HCT116 (cell line): ENCODE measurements at regions not wholly inside any gene's neighbourhood (a gene's known extent, or its start where the extent isn't known, plus 50 kb on each side); places are given as distances from the start of the nearest gene placed in this dataset.

Source experiments
- ATAC-seq: fragments of 200-7000 bp; cut with Tn5 transposase; 2 replicates; pipeline ENCODE4 v1.9.1; 2020; ENCODE audit warnings: mild to moderate bottlenecking, moderate library complexity
- BruUV-seq: library from RNA; stranded (reverse); fragments of 400-500 nt; replicated peaks from 2 replicates; lab custom pipeline; 2021; lab: Mats Ljungman, UMichigan
- CTCF ChIA-PET: fragments of 300-600 bp; sonication (Branson Sonifier 250); formaldehyde crosslinking; loops from one replicate; lab custom pipeline; 2021; ENCODE audit warnings: antibody characterized with exemption; lab: Charles Lee
- POLR2A ChIA-PET: fragments of 300-600, 350-600 bp; sonication (Branson Sonifier 250); formaldehyde crosslinking; loops from one replicate; lab custom pipeline; 2021; ENCODE audit warnings: antibody characterized with exemption; lab: Charles Lee
- RAD21 ChIA-PET, 2 experiments: fragments of 300-600 bp; sonication (Branson Sonifier 250); formaldehyde crosslinking; loops; one replicate each; lab custom pipeline; 2023; ENCODE audit warnings: low total read pairs in 2 of 2; ENCODE audit not compliant: uncharacterized antibody in 2 of 2, unreplicated experiment in 2 of 2, low non-redundant PET in 1 of 2; lab: Charles Lee
- DNase-seq: peaks from one replicate; pipeline ENCODE4 v3.0.0-alpha.2; 2010; ENCODE audit warnings: low read depth, low spot score
- H2AFZ ChIP-seq: fragments of 200-600 bp; shearing (Covaris generic), sonication (generic); 2 replicates; pipeline ENCODE4 v1.6.1; 2017; ENCODE audit warnings: low read depth, mixed run types, mixed read lengths, antibody characterized with exemption, low read length; ENCODE audit not compliant: poor library complexity, severe bottlenecking
- H3K27ac ChIP-seq: 2 replicates; pipeline ENCODE4 v1.5.1; 2012; ENCODE audit warnings: low read depth, low read length
- H3K27me3 ChIP-seq: fragments of 200-600 bp; sonication (generic); 2 replicates; pipeline ENCODE4 v1.6.1; 2016; ENCODE audit warnings: mixed run types, low read length, mixed read lengths; ENCODE audit not compliant: insufficient read depth
- H3K36me3 ChIP-seq, 2 experiments: fragments of 200-500 bp in 1 of 2; fragments of 200-600 bp in 1 of 2; sonication (Bioruptor generic) in 1 of 2; sonication (generic) in 1 of 2; 2 replicates each; pipeline versions ENCODE4 v1.5.1 to v1.6.1; 2014 to 2016; ENCODE audit warnings: low read length in 2 of 2, inconsistent platforms in 1 of 2, mixed read lengths in 1 of 2, mixed run types in 1 of 2; ENCODE audit not compliant: insufficient read depth in 2 of 2, control insufficient read depth in 1 of 2
- H3K4me1 ChIP-seq, 2 experiments: fragments of 200-600 bp in 1 of 2; sonication (generic) in 1 of 2; 2 replicates each; pipeline versions ENCODE4 v1.5.1 to v1.6.1; 2012 to 2017; ENCODE audit warnings: low read length in 2 of 2, inconsistent platforms in 1 of 2, mild to moderate bottlenecking in 1 of 2, mixed read lengths in 1 of 2, mixed run types in 1 of 2, moderate library complexity in 1 of 2; ENCODE audit not compliant: insufficient read depth in 2 of 2, control insufficient read depth in 1 of 2
- H3K4me2 ChIP-seq: fragments of 200-600 bp; sonication (generic); 2 replicates; pipeline ENCODE4 v1.6.1; 2017; ENCODE audit warnings: mixed run types, low read length, mixed read lengths
- H3K4me3 ChIP-seq, 2 experiments: fragments of 200-600 bp in 1 of 2; sonication (generic) in 1 of 2; replicated peaks in 1 of 2; 2 replicates each; pipeline ENCODE4 v1.5.1; 2011 to 2016; ENCODE audit warnings: low read length in 2 of 2, control low read depth in 1 of 2, low read depth in 1 of 2, mild to moderate bottlenecking in 1 of 2, mixed read lengths in 1 of 2, mixed run types in 1 of 2
- H3K79me2 ChIP-seq: fragments of 200-600 bp; sonication (generic); 2 replicates; pipeline ENCODE4 v1.6.1; 2017; ENCODE audit warnings: mild to moderate bottlenecking, mixed run types, low read length, moderate library complexity, mixed read lengths; ENCODE audit not compliant: insufficient read depth
- H3K9ac ChIP-seq: fragments of 200-600 bp; sonication (generic); 2 replicates; pipeline ENCODE4 v1.6.1; 2016; ENCODE audit warnings: low read length, mixed read lengths
- H3K9me2 ChIP-seq: fragments of 200-600 bp; sonication (generic), shearing (Covaris generic); 2 replicates; pipeline ENCODE4 v1.6.1; 2017; ENCODE audit warnings: mixed run types, mild to moderate bottlenecking, moderate library complexity; ENCODE audit not compliant: insufficient read depth
- H3K9me3 ChIP-seq, 2 experiments: fragments of 200-500 bp in 1 of 2; fragments of 200-600 bp in 1 of 2; sonication (Bioruptor generic) in 1 of 2; sonication (generic) in 1 of 2; 2 replicates each; pipeline ENCODE4 v1.6.1; 2014 to 2017; ENCODE audit warnings: low read length in 2 of 2, mixed read lengths in 2 of 2, inconsistent platforms in 1 of 2, low read depth in 1 of 2, mild to moderate bottlenecking in 1 of 2, mixed run types in 1 of 2, moderate library complexity in 1 of 2; ENCODE audit not compliant: control insufficient read depth in 1 of 2, insufficient read depth in 1 of 2
- H4K20me1 ChIP-seq: fragments of 200-600 bp; sonication (generic), shearing (Covaris generic); 2 replicates; pipeline ENCODE4 v1.6.1; 2017; ENCODE audit warnings: mixed run types, mild to moderate bottlenecking, moderate library complexity; ENCODE audit not compliant: insufficient read depth
- ATF3 ChIP-seq: IDR thresholded peaks from 2 replicates; pipeline ENCODE4 v1.6.1; 2012
- CBX3 ChIP-seq: IDR thresholded peaks from 2 replicates; pipeline ENCODE4 v1.6.1; 2012; ENCODE audit warnings: low read depth
- CEBPB ChIP-seq: IDR thresholded peaks from 2 replicates; pipeline ENCODE4 v1.6.1; 2012; ENCODE audit warnings: low read depth
- EGR1 ChIP-seq: IDR thresholded peaks from 2 replicates; pipeline ENCODE4 v1.6.1; 2012; ENCODE audit warnings: low read depth
- EZH2 ChIP-seq: fragments of 200-600 bp; sonication (generic); IDR thresholded peaks from 2 replicates; pipeline ENCODE4 v1.6.1; 2017; ENCODE audit warnings: antibody characterized with exemption, mixed run types
- EZH2phosphoT487 ChIP-seq: fragments of 200-600 bp; IDR thresholded peaks from 2 replicates; pipeline ENCODE4 v1.6.1; 2018; ENCODE audit warnings: antibody characterized with exemption, borderline replicate concordance
- JUND ChIP-seq: IDR thresholded peaks from 2 replicates; pipeline ENCODE4 v1.6.1; 2012
- POLR2A ChIP-seq: IDR thresholded peaks from 2 replicates; pipeline ENCODE4 v1.7.0; 2011; ENCODE audit warnings: borderline replicate concordance; ENCODE audit not compliant: insufficient read depth, insufficient read length; ENCODE audit errors: extremely low read depth
- POLR2AphosphoS5 ChIP-seq: IDR thresholded peaks from 2 replicates; pipeline ENCODE4 v1.6.1; 2011; ENCODE audit warnings: mild to moderate bottlenecking, low read depth, low read length, moderate library complexity
- RAD21 ChIP-seq: IDR thresholded peaks from 2 replicates; pipeline ENCODE4 v1.6.1; 2012; ENCODE audit warnings: low read depth, mild to moderate bottlenecking
- REST ChIP-seq: IDR thresholded peaks from 2 replicates; pipeline ENCODE4 v1.6.1; 2012; ENCODE audit warnings: low read depth
- SIN3A ChIP-seq: IDR thresholded peaks from 2 replicates; pipeline ENCODE4 v1.6.1; 2012; ENCODE audit warnings: low read depth
- SP1 ChIP-seq: IDR thresholded peaks from 2 replicates; pipeline ENCODE4 v1.6.1; 2012; ENCODE audit warnings: low read depth
- TCF7L2 ChIP-seq: IDR thresholded peaks from 2 replicates; pipeline ENCODE4 v1.7.0; 2011; ENCODE audit warnings: borderline replicate concordance, inconsistent platforms; ENCODE audit not compliant: insufficient read depth, insufficient read length; ENCODE audit errors: extremely low read depth
- YY1 ChIP-seq: IDR thresholded peaks from 2 replicates; pipeline ENCODE4 v1.6.1; 2011; ENCODE audit warnings: low read length, low read depth, moderate library complexity, mild to moderate bottlenecking; ENCODE audit not compliant: insufficient replicate concordance; ENCODE audit errors: extremely low read depth
- ZFX ChIP-seq: fragments of 450-650 bp; IDR thresholded peaks from 2 replicates; pipeline ENCODE4 v1.6.1; 2017
- ZNF274 ChIP-seq: fragments of 200-500 bp; sonication (Bioruptor generic); IDR thresholded peaks from 2 replicates; pipeline ENCODE4 v1.6.1; 2014; ENCODE audit warnings: mild to moderate bottlenecking, low read depth, low read length, inconsistent platforms
- intact Hi-C: fragments of 100-400 bp; cut with micrococcal nuclease; formaldehyde crosslinking; loops from 2 replicates; pipeline ENCODE4 v1.10.0; 2022

GRCh38 chr10:1852841-1853240 lies 115.5 kb upstream of the ADARB2 start:
- peaks cover 0 to 18% of the 10 kb centered on the region in 2 experiments; a peak in 2 of 4 replicates for H3K9me3 ChIP-seq
- H3K27ac ChIP-seq = no peak overlapping the region
- DNase-seq (no peak), ATAC-seq (no peak)
- H3K4me2 ChIP-seq = no peak overlapping the region
- no peaks in the 10 kb centered on the region for H3K9me2 ChIP-seq
- H4K20me1 ChIP-seq = no peaks in the 10 kb centered on the region
- TF ChIP-seq SIN3A = no peak
- TF ChIP-seq TCF7L2 = no peak
- TF ChIP-seq SP1 = no peak
- no peak for TF ChIP-seq CEBPB
- TF ChIP-seq ZFX = no peak
- no peak for TF ChIP-seq POLR2AphosphoS5
- TF ChIP-seq YY1 = no peak
- TF ChIP-seq EGR1 = no peak
- TF ChIP-seq POLR2A = no peak
- no peak for TF ChIP-seq CBX3
- no peaks in the 10 kb centered on the region for H3K79me2 ChIP-seq
- no peak overlapping the region for H3K4me3 ChIP-seq
- H3K36me3 ChIP-seq = no peaks in the 10 kb centered on the region
- H3K9ac ChIP-seq = no peak overlapping the region
- H2AFZ ChIP-seq = no peak overlapping the region
- BruUV-seq = no TSS peak
- ChIA-PET RAD21 (no interaction called here), POLR2A (no interaction called here), CTCF (no interaction called here)
- intact Hi-C loops = no loop called here
- no peaks in the 10 kb centered on the region for H3K4me1 ChIP-seq
- H3K27me3 ChIP-seq = no peaks in the 10 kb centered on the region

- Histone ChIP-seq H3K4me2 (no peak overlapping the region), H3K9ac (no peak overlapping the region), H3K4me3 (no peak overlapping the region), H2AFZ (no peak overlapping the region), H3K36me3 (no peaks in the 10 kb centered on the region), H3K9me2 (no peaks in the 10 kb centered on the region), H3K9me3 (peaks cover 0 to 21% of the 10 kb centered on the region in 2 experiments; a peak in 2 of 4 replicates), H3K27ac (no peak overlapping the region), H3K79me2 (no peaks in the 10 kb centered on the region), H3K27me3 (no peaks in the 10 kb centered on the region), H4K20me1 (no peaks in the 10 kb centered on the region), H3K4me1 (no peaks in the 10 kb centered on the region)
- ChIA-PET RAD21 (no interaction called here), POLR2A (no interaction called here), CTCF (no interaction called here)
- BruUV-seq = no TSS peak
- ATAC-seq (no peak), DNase-seq (no peak)
- intact Hi-C loops = no loop called here
- TF ChIP-seq RAD21 (no peak), JUND (no peak), ATF3 (no peak), REST (no peak), EZH2phosphoT487 (no peak), ZNF274 (no peak), CBX3 (no peak), SP1 (no peak), CEBPB (no peak), EZH2 (no peak), EGR1 (no peak), YY1 (no peak), ZFX (no peak)
These were observed 114.4 kb upstream of the ADARB2 start for GRCh38 chr10:1851762-1852161.
